GM18870 (cell line): ENCODE measurements at regions not wholly inside any gene's neighbourhood (a gene's known extent, or its start where the extent isn't known, plus 50 kb on each side); places are given as distances from the start of the nearest gene placed in this dataset.
"Not testable (repeated sequence)": the region's sequence is repeated elsewhere in the genome, so short reads cannot be mapped to it uniquely, and the experiment has no call there.

Experiments
- ATAC-seq: cut with Tn5 transposase; IDR thresholded peaks from one replicate; pipeline ENCODE4 v1.9.1; 2021; ENCODE audit warnings: moderate library complexity; ENCODE audit not compliant: unreplicated experiment

GRCh38 chr3:22659651-22660475 is 543.3 kb upstream of the UBE2E2 start:
- no peak for ATAC-seq

GRCh38 chr3:22660606-22661005 is 542.5 kb upstream of the UBE2E2 start:
- ATAC-seq, result no peak

GRCh38 chr3:22661121-22661700 is 541.9 kb upstream of the UBE2E2 start:
- no peak for ATAC-seq

GRCh38 chr3:22665528-22665927 is 537.6 kb upstream of the UBE2E2 start:
- ATAC-seq, result no peak

GRCh38 chr3:22666736-22667135 is 536.4 kb upstream of the UBE2E2 start:
- no peak for ATAC-seq

GRCh38 chr3:22671848-22672247 is 531.3 kb upstream of the UBE2E2 start:
- ATAC-seq, result no peak

- ATAC-seq, result no peak
Measured at GRCh38 chr3:22684739-22685138, 518.4 kb upstream of the UBE2E2 start.

- ATAC-seq, result no peak
Measured at GRCh38 chr3:22685597-22685996, 517.5 kb upstream of the UBE2E2 start.

GRCh38 chr3:22691407-22691806 is 511.7 kb upstream of the UBE2E2 start:
- ATAC-seq, result no peak

- ATAC-seq, result no peak
Measured at GRCh38 chr3:22691856-22692628, 511.1 kb upstream of the UBE2E2 start.

GRCh38 chr3:22700876-22701275 is 502.3 kb upstream of the UBE2E2 start:
- no peak for ATAC-seq

GRCh38 chr3:22704166-22704565 is 499.0 kb upstream of the UBE2E2 start:
- ATAC-seq, result no peak

- no peak for ATAC-seq
Measured at GRCh38 chr3:22704571-22705354, 498.4 kb upstream of the UBE2E2 start.

GRCh38 chr3:22706922-22707321 is 496.2 kb upstream of the UBE2E2 start:
- not testable (repeated sequence) for ATAC-seq

GRCh38 chr3:22713936-22714335 is 489.2 kb upstream of the UBE2E2 start:
- ATAC-seq, result no peak

- ATAC-seq, result no peak
Measured at GRCh38 chr3:22714749-22715148, 488.4 kb upstream of the UBE2E2 start.

- ATAC-seq, result no peak
Measured at GRCh38 chr3:22720596-22720995, 482.5 kb upstream of the UBE2E2 start.

- ATAC-seq, result no peak
Measured at GRCh38 chr3:22724420-22724819, 478.7 kb upstream of the UBE2E2 start.

GRCh38 chr3:22728406-22728805 is 474.7 kb upstream of the UBE2E2 start:
- ATAC-seq, result no peak

GRCh38 chr3:22729212-22729611 is 473.9 kb upstream of the UBE2E2 start:
- ATAC-seq, result no peak

GRCh38 chr3:22729981-22730380 is 473.1 kb upstream of the UBE2E2 start:
- no peak for ATAC-seq
